Right lobe of liver (tissue), 4 donors: ENCODE measurements at regions not wholly inside any gene's neighbourhood (a gene's known extent, or its start where the extent isn't known, plus 50 kb on each side); places are given as distances from the start of the nearest gene placed in this dataset.

Source experiments
- CTCF ChIP-seq, 4 donors: fragments of 200-600 bp in 3 of 4; fragments of 450-650 bp in 1 of 4; IDR thresholded peaks; one replicate each; pipeline versions ENCODE4 v1.5.1 to v1.8.0; 2016 to 2022; ENCODE audit warnings: antibody characterized with exemption in 4 of 4, mild to moderate bottlenecking in 2 of 4
- POLR2A ChIP-seq: fragments of 450-650 bp; IDR thresholded peaks from one replicate; pipeline ENCODE4 v1.6.1; 2017; ENCODE audit warnings: antibody characterized with exemption, mild to moderate bottlenecking
- donor health status: DM: no; HTN: no; CAD: no.
- donor health status: DM: no; HTN: no; CAD: no.
- donor health status: DM: no; HTN: yes; CAD: no.

- TF ChIP-seq CTCF (IDR thresholded peaks at IDR 0.05) (no peak), POLR2A (no peak)
Measured at GRCh38 chr13:47708386-47708785, 292.7 kb downstream of the SUCLA2 start.
